WTC11 (cell line): ENCODE measurements at regions not wholly inside any gene's neighbourhood (a gene's known extent, or its start where the extent isn't known, plus 50 kb on each side); places are given as distances from the start of the nearest gene placed in this dataset.

ENCODE experiments used
- ATAC-seq: fragments of 200-7000 bp; cut with Tn5 transposase; 2 replicates; pipeline ENCODE4 v1.10.0; 2021; ENCODE audit warnings: mild to moderate bottlenecking, moderate library complexity
- CTCF ChIA-PET: fragments of 300-600 bp; sonication (Branson Sonifier 250); formaldehyde crosslinking; loops from one replicate; lab custom pipeline; 2021; ENCODE audit warnings: antibody characterized with exemption; lab: Charles Lee
- POLR2A ChIA-PET: fragments of 350-600 bp; sonication (Branson Sonifier 250); formaldehyde crosslinking; loops from one replicate; lab custom pipeline; 2021; ENCODE audit warnings: antibody characterized with exemption; lab: Charles Lee
- DNase-seq: peaks from one replicate; pipeline ENCODE4 v3.0.0; 2021; ENCODE audit warnings: low spot score
- H3K27ac Mint-ChIP-seq: 2 replicates; pipeline ENCODE4 v1.8.0; 2021; ENCODE audit warnings: mixed read lengths
- H3K27me3 Mint-ChIP-seq: 2 replicates; pipeline ENCODE4 v1.8.0; 2021; ENCODE audit warnings: low read depth, mild to moderate bottlenecking, moderate library complexity, mixed read lengths
- H3K36me3 Mint-ChIP-seq: 2 replicates; pipeline ENCODE4 v1.8.0; 2021; ENCODE audit warnings: mixed read lengths
- H3K4me1 Mint-ChIP-seq: 2 replicates; pipeline ENCODE4 v1.8.0; 2022; ENCODE audit warnings: mixed read lengths
- H3K4me3 Mint-ChIP-seq: 2 replicates; pipeline ENCODE4 v1.8.0; 2021; ENCODE audit warnings: mild to moderate bottlenecking, moderate library complexity, mixed read lengths
- H3K9me3 Mint-ChIP-seq: 2 replicates; pipeline ENCODE4 v1.8.0; 2021; ENCODE audit warnings: mixed read lengths
- ATF3 ChIP-seq: sonication (generic); formaldehyde crosslinking; conservative IDR thresholded peaks from 2 replicates; pipeline ENCODE4 v1.8.1; 2022; ENCODE audit warnings: mild to moderate bottlenecking, missing genetic modification reagents
- CREM ChIP-seq: sonication (generic); formaldehyde crosslinking; IDR thresholded peaks from 2 replicates; pipeline ENCODE4 v1.8.1; 2022; ENCODE audit warnings: mild to moderate bottlenecking, missing genetic modification reagents, moderate library complexity
- ELF4 ChIP-seq: sonication (generic); formaldehyde crosslinking; IDR thresholded peaks from 2 replicates; pipeline ENCODE4 v1.8.1; 2022; ENCODE audit warnings: low read depth, mild to moderate bottlenecking, moderate library complexity, missing genetic modification reagents
- IRF1 ChIP-seq: sonication (generic); formaldehyde crosslinking; IDR thresholded peaks from 2 replicates; pipeline ENCODE4 v1.8.0; 2023; ENCODE audit warnings: missing genetic modification reagents
- NFYB ChIP-seq: sonication (generic); formaldehyde crosslinking; conservative IDR thresholded peaks from 2 replicates; pipeline ENCODE4 v1.8.0; 2022; ENCODE audit warnings: low read depth, missing genetic modification reagents
- RORB ChIP-seq: fragments of 250-450 bp; sonication (Bioruptor Pico); IDR thresholded peaks from 2 replicates; pipeline ENCODE4 v1.9.0; 2021; ENCODE audit warnings: mild to moderate bottlenecking
- TEAD4 ChIP-seq: sonication (generic); formaldehyde crosslinking; IDR thresholded peaks from 2 replicates; pipeline ENCODE4 v1.8.0; 2022; ENCODE audit warnings: mild to moderate bottlenecking, missing genetic modification reagents
- TP53 ChIP-seq: sonication (generic); formaldehyde crosslinking; IDR thresholded peaks from 2 replicates; pipeline ENCODE4 v1.8.1; 2023; ENCODE audit warnings: mild to moderate bottlenecking, missing genetic modification reagents
- ZNF121 ChIP-seq: sonication (generic); formaldehyde crosslinking; IDR thresholded peaks from 2 replicates; pipeline ENCODE4 v1.8.0; 2023; ENCODE audit warnings: missing genetic modification reagents
- ZNF138 ChIP-seq: sonication (generic); formaldehyde crosslinking; conservative IDR thresholded peaks from 2 replicates; pipeline ENCODE4 v1.8.1; 2022; ENCODE audit warnings: mild to moderate bottlenecking, moderate library complexity, missing genetic modification reagents
- ZNF532 ChIP-seq: fragments of 250-450 bp; sonication (Bioruptor Pico); IDR thresholded peaks from 2 replicates; pipeline ENCODE4 v1.9.0; 2021; ENCODE audit warnings: mild to moderate bottlenecking, borderline replicate concordance
- TF ChIP-seq, protein P1 (sequence below): sonication (generic); formaldehyde crosslinking; IDR thresholded peaks from 2 replicates; pipeline ENCODE4 v1.8.1; 2022; ENCODE audit warnings: missing genetic modification reagents, borderline replicate concordance
- TF ChIP-seq, protein P2 (sequence below): sonication (generic); formaldehyde crosslinking; IDR thresholded peaks from 2 replicates; pipeline ENCODE4 v1.8.0; 2022; ENCODE audit warnings: mild to moderate bottlenecking, missing genetic modification reagents
- TF ChIP-seq, protein P3 (sequence below): sonication (generic); formaldehyde crosslinking; conservative IDR thresholded peaks from 2 replicates; pipeline ENCODE4 v1.8.1; 2023; ENCODE audit warnings: mild to moderate bottlenecking, low read depth, missing genetic modification reagents, moderate library complexity

DNA sequence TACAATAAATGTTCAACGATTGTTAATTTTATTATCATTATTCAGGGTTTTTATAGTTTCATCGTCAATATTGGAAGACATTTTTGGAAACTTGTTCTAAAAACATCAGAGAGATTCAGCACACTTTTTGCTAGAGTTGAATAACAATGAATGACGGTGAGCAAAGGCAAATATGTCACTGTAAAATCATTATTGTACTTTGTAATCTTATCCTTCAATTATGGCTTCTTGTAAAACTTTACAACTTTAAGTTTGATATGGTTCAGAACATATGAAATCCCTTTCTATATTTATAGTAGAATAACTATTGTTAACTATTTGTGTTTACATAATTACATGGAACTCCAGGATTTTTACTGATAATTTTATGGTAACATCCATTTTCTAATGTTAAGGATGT, 167.8 kb upstream of the SEMA3A start (continued):
- TF ChIP-seq, protein P1, sequence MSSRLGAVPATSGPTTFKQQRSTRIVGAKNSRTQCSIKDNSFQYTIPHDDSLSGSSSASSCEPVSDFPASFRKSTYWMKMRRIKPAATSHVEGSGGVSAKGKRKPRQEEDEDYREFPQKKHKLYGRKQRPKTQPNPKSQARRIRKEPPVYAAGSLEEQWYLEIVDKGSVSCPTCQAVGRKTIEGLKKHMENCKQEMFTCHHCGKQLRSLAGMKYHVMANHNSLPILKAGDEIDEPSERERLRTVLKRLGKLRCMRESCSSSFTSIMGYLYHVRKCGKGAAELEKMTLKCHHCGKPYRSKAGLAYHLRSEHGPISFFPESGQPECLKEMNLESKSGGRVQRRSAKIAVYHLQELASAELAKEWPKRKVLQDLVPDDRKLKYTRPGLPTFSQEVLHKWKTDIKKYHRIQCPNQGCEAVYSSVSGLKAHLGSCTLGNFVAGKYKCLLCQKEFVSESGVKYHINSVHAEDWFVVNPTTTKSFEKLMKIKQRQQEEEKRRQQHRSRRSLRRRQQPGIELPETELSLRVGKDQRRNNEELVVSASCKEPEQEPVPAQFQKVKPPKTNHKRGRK (CRISPR knock-in tag) = no peak
- TF ChIP-seq RORB (CRISPR knock-in tag) (no peak), ATF3 (no peak), TP53 (no peak), IRF1 (CRISPR knock-in tag) (no peak)

DNA sequence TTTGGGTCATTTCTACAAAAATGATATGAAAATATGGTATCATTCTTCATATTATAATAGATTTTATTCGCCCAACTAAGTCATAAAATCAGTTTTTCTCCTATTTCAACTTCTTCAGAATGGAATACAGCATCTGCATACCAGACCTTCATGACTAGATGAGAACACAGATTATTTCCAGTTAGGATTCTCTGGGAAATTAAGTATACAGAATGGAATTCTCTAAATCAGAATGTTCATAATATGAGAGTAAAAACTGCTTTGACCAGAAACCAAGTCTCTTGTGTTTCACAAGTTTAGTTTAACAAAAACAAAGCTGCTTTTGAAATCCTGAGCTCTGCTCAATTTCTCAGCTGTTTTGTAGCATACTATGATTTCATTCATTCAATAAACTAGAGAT, 160.3 kb upstream of the SEMA3A start:
- H3K27ac Mint-ChIP-seq = no peak overlapping the region
- no peaks in the 10 kb centered on the region for H3K27me3 Mint-ChIP-seq
- TF ChIP-seq, protein P2, sequence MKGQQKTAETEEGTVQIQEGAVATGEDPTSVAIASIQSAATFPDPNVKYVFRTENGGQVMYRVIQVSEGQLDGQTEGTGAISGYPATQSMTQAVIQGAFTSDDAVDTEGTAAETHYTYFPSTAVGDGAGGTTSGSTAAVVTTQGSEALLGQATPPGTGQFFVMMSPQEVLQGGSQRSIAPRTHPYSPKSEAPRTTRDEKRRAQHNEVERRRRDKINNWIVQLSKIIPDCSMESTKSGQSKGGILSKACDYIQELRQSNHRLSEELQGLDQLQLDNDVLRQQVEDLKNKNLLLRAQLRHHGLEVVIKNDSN (CRISPR knock-in tag) = no peak
- no peak for TF ChIP-seq ATF3
- no peak for TF ChIP-seq ZNF121 (CRISPR knock-in tag)
- no peak for TF ChIP-seq NFYB (CRISPR knock-in tag)
- no peak for TF ChIP-seq TEAD4 (CRISPR knock-in tag)
- no peak for TF ChIP-seq ELF4 (CRISPR knock-in tag)
- TF ChIP-seq TP53 = no peak
- no peak for TF ChIP-seq CREM (CRISPR knock-in tag)
- TF ChIP-seq, protein P3, sequence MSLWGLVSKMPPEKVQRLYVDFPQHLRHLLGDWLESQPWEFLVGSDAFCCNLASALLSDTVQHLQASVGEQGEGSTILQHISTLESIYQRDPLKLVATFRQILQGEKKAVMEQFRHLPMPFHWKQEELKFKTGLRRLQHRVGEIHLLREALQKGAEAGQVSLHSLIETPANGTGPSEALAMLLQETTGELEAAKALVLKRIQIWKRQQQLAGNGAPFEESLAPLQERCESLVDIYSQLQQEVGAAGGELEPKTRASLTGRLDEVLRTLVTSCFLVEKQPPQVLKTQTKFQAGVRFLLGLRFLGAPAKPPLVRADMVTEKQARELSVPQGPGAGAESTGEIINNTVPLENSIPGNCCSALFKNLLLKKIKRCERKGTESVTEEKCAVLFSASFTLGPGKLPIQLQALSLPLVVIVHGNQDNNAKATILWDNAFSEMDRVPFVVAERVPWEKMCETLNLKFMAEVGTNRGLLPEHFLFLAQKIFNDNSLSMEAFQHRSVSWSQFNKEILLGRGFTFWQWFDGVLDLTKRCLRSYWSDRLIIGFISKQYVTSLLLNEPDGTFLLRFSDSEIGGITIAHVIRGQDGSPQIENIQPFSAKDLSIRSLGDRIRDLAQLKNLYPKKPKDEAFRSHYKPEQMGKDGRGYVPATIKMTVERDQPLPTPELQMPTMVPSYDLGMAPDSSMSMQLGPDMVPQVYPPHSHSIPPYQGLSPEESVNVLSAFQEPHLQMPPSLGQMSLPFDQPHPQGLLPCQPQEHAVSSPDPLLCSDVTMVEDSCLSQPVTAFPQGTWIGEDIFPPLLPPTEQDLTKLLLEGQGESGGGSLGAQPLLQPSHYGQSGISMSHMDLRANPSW (CRISPR knock-in tag) = no peak
- no peak for TF ChIP-seq ZNF138 (CRISPR knock-in tag)
- TF ChIP-seq ZNF532 (CRISPR knock-in tag) = no peak
- H3K4me3 Mint-ChIP-seq = no peak overlapping the region
- no peaks in the 10 kb centered on the region for H3K4me1 Mint-ChIP-seq
- peaks cover 12% of the 10 kb centered on the region for H3K9me3 Mint-ChIP-seq
- CTCF ChIA-PET = no interaction called here
- 0 out of 2 replicates have a peak, but pooled peaks cover 4% of the 10 kb centered on the region for H3K36me3 Mint-ChIP-seq
- POLR2A ChIA-PET = no interaction called here
- DNase-seq (no peak), ATAC-seq (no peak)
